ENCODE measurements at regions not wholly inside any gene's neighbourhood (a gene's known extent, or its start where the extent isn't known, plus 50 kb on each side); places are given as distances from the start of the nearest gene placed in this dataset.

DNA sequence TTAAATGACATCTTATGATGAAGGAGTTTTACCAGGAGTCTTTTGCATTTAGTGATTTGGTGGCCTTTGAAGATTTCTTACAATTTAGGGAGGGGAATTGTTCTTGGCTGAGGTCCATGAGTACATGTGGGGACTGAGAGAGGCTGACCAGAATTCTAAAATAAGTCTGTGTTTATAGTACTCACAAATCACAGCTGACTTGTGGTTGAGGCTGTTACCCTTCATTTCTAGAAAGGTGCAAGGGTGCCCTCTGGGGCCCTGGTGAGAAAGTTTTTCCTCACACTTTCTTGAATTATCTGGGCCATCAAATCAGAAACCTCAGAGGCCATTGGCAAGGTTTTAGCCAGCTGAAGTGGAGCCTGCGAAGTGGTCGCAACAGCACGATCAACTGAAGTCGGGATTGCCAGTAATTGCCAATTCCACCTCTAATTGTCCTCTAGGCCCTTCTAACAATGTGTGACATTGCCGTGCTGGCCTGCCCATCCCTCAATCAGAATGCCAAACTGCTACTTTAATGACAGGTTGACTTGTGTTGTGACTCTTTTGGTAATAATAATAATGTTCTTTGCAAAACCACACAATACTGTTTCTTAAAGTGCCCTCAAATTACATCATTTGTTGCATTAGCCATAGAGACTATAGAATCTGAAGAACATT lies 221.6 kb downstream of the OGFRL1 start:
- no peaks in the 10 kb centered on the region for H3K36me3 Mint-ChIP-seq (ENCODE audit: insufficient read depth in 1 of 3, low read depth in 3 of 3)
- Histone ChIP-seq H2AK5ac (ENCODE audit: insufficient read length, low read length) (no peak overlapping the region), H3K27me3 (ENCODE audit: insufficient read depth, low read length) (no peaks in the 10 kb centered on the region)

More for the DNA sequence above, 221.6 kb downstream of the OGFRL1 start:
- H4K5ac ChIP-seq (ENCODE audit: insufficient read length, low read depth, low read length), result no peak overlapping the region
- H3K4me1 ChIP-seq (ENCODE audit: insufficient read depth, low read length), result no peaks in the 10 kb centered on the region
- peak; percentile 60 for DNase-seq
- H4K8ac ChIP-seq (replicated peaks; ENCODE audit: insufficient read length, low read depth, low read length), result no peak overlapping the region
- no peak overlapping the region for H2BK120ac ChIP-seq (ENCODE audit: low read depth, low read length, poor library complexity, severe bottlenecking)
- no peak overlapping the region for H4K91ac ChIP-seq (ENCODE audit: insufficient read length, low read depth, low read length)
- no peak overlapping the region for H3T11ph ChIP-seq (ENCODE audit: low read length)
- no peak overlapping the region for H3K9ac ChIP-seq (ENCODE audit: extremely low read depth, insufficient read length, low read length)
- H3K14ac ChIP-seq (ENCODE audit: insufficient read depth, low read length), result no peak overlapping the region
- H2AFZ ChIP-seq (ENCODE audit: low read length), result no peak overlapping the region
- H3K27me3 Mint-ChIP-seq (ENCODE audit: low read depth), result no peaks in the 10 kb centered on the region
- no peak overlapping the region for H3K4me3 Mint-ChIP-seq
- H4K20me1 ChIP-seq (ENCODE audit: control insufficient read depth, insufficient read depth, insufficient read length), result no peaks in the 10 kb centered on the region
- no peak overlapping the region for H3K4ac ChIP-seq (ENCODE audit: low read depth, low read length)
- H3K79me1 ChIP-seq (ENCODE audit: insufficient read depth, low read depth, low read length, poor library complexity, severe bottlenecking), result no peaks in the 10 kb centered on the region
- H3K9me3 ChIP-seq (ENCODE audit: control insufficient read depth, low read depth, low read length), result no peaks in the 10 kb centered on the region
- H2BK20ac ChIP-seq (ENCODE audit: low read depth, low read length, poor library complexity, severe bottlenecking), result no peak overlapping the region
- no peaks in the 10 kb centered on the region for H3K9me3 Mint-ChIP-seq
- H3K79me2 ChIP-seq (ENCODE audit: insufficient read depth, low read length), result no peaks in the 10 kb centered on the region
- no peak overlapping the region for H3K27ac ChIP-seq (ENCODE audit: insufficient read length, low read depth, low read length)
- H2BK5ac ChIP-seq (ENCODE audit: insufficient read length, low read length), result no peak overlapping the region
- no peak overlapping the region for H3K56ac ChIP-seq (ENCODE audit: insufficient read length, low read depth, low read length)
- no CpG with 5 or more reads among the region's 5 CpGs for WGBS (ENCODE audit: extremely low coverage, insufficient read length, low lambda C conversion rate)
- no peak overlapping the region; a peak in 1 of 7 replicates for H3K27ac Mint-ChIP-seq
- no peaks in the 10 kb centered on the region for H3K23me2 ChIP-seq (ENCODE audit: insufficient read length, low read depth, low read length, poor library complexity, severe bottlenecking)
- TF ChIP-seq, protein P1, sequence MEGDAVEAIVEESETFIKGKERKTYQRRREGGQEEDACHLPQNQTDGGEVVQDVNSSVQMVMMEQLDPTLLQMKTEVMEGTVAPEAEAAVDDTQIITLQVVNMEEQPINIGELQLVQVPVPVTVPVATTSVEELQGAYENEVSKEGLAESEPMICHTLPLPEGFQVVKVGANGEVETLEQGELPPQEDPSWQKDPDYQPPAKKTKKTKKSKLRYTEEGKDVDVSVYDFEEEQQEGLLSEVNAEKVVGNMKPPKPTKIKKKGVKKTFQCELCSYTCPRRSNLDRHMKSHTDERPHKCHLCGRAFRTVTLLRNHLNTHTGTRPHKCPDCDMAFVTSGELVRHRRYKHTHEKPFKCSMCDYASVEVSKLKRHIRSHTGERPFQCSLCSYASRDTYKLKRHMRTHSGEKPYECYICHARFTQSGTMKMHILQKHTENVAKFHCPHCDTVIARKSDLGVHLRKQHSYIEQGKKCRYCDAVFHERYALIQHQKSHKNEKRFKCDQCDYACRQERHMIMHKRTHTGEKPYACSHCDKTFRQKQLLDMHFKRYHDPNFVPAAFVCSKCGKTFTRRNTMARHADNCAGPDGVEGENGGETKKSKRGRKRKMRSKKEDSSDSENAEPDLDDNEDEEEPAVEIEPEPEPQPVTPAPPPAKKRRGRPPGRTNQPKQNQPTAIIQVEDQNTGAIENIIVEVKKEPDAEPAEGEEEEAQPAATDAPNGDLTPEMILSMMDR (conservative IDR thresholded peaks at IDR 0.05), result peak; percentile 71
- H2BK15ac ChIP-seq (ENCODE audit: low read depth, low read length), result no peak overlapping the region
- no peak overlapping the region for H3K4me2 ChIP-seq (ENCODE audit: insufficient read depth, insufficient read length, low read length)
- peaks cover 2 to 3% of the 10 kb centered on the region in 2 experiments; a peak in 2 of 4 replicates for H3K4me1 Mint-ChIP-seq
- H3K18ac ChIP-seq (ENCODE audit: insufficient read length, low read depth, low read length), result no peak overlapping the region
- no peak overlapping the region for H3K23ac ChIP-seq (ENCODE audit: insufficient read length, low read depth, low read length)
- no peak overlapping the region for H2BK12ac ChIP-seq (ENCODE audit: insufficient read length, low read depth, low read length)
